H9 (cell line): ENCODE measurements at regions not wholly inside any gene's neighbourhood (a gene's known extent, or its start where the extent isn't known, plus 50 kb on each side); places are given as distances from the start of the nearest gene placed in this dataset.

Experiments
- DNase-seq: peaks from one replicate; pipeline ENCODE4 v3.0.0-alpha.2; 2017
- H2AFZ ChIP-seq: one replicate; pipeline ENCODE4 v1.6.1; 2013; ENCODE audit warnings: mild to moderate bottlenecking, low read length, control low read depth, moderate library complexity
- H2AK5ac ChIP-seq: 2 replicates; pipeline ENCODE4 v1.6.1; 2013; ENCODE audit warnings: low read length, control low read depth, mixed read lengths; ENCODE audit not compliant: insufficient read length
- H2BK120ac ChIP-seq: one replicate; pipeline ENCODE4 v1.6.1; 2013; ENCODE audit warnings: low read depth, mild to moderate bottlenecking, low read length, control low read depth, inconsistent platforms; ENCODE audit not compliant: poor library complexity, severe bottlenecking
- H2BK12ac ChIP-seq: 2 replicates; pipeline ENCODE4 v1.6.1; 2013; ENCODE audit warnings: low read length, control low read depth, mixed read lengths, low read depth; ENCODE audit not compliant: insufficient read length
- H2BK15ac ChIP-seq: 2 replicates; pipeline ENCODE4 v1.6.1; 2013; ENCODE audit warnings: low read depth, low read length, control low read depth
- H2BK20ac ChIP-seq: one replicate; pipeline ENCODE4 v1.6.1; 2013; ENCODE audit warnings: low read depth, mild to moderate bottlenecking, low read length, control low read depth, inconsistent platforms; ENCODE audit not compliant: poor library complexity, severe bottlenecking
- H2BK5ac ChIP-seq: 2 replicates; pipeline ENCODE4 v1.6.1; 2013; ENCODE audit warnings: low read length, control low read depth, mixed read lengths; ENCODE audit not compliant: insufficient read length
- H3K14ac ChIP-seq: 2 replicates; pipeline ENCODE4 v1.6.1; 2013; ENCODE audit warnings: low read length, control low read depth; ENCODE audit not compliant: insufficient read depth
- H3K18ac ChIP-seq: 2 replicates; pipeline ENCODE4 v1.6.1; 2013; ENCODE audit warnings: low read depth, mild to moderate bottlenecking, mixed read lengths, low read length, control low read depth; ENCODE audit not compliant: insufficient read length
- H3K23ac ChIP-seq: 2 replicates; pipeline ENCODE4 v1.6.1; 2013; ENCODE audit warnings: low read length, control low read depth, mixed read lengths, low read depth; ENCODE audit not compliant: insufficient read length
- H3K23me2 ChIP-seq: 2 replicates; pipeline ENCODE4 v1.6.1; 2013; ENCODE audit warnings: low read depth, mild to moderate bottlenecking, mixed read lengths, low read length, control low read depth; ENCODE audit not compliant: insufficient read length, poor library complexity, severe bottlenecking
- H3K27ac ChIP-seq: 2 replicates; pipeline ENCODE4 v1.5.1; 2013; ENCODE audit warnings: low read length, control low read depth, mixed read lengths, low read depth; ENCODE audit not compliant: insufficient read length
- H3K27me3 ChIP-seq: 2 replicates; pipeline ENCODE4 v1.6.1; 2013; ENCODE audit warnings: low read length, control low read depth, inconsistent platforms; ENCODE audit not compliant: insufficient read depth
- H3K4ac ChIP-seq: 2 replicates; pipeline ENCODE4 v1.6.1; 2013; ENCODE audit warnings: low read depth, mild to moderate bottlenecking, control low read depth, inconsistent platforms, low read length, moderate library complexity
- H3K4me1 ChIP-seq: 2 replicates; pipeline ENCODE4 v1.6.1; 2013; ENCODE audit warnings: low read length, control low read depth, inconsistent platforms; ENCODE audit not compliant: insufficient read depth
- H3K4me2 ChIP-seq: 2 replicates; pipeline ENCODE4 v1.6.1; 2013; ENCODE audit warnings: low read length, control low read depth, mixed read lengths; ENCODE audit not compliant: insufficient read length, insufficient read depth
- H3K56ac ChIP-seq: 2 replicates; pipeline ENCODE4 v1.6.1; 2013; ENCODE audit warnings: low read depth, mild to moderate bottlenecking, mixed read lengths, low read length, control low read depth; ENCODE audit not compliant: insufficient read length
- H3K79me1 ChIP-seq: 2 replicates; pipeline ENCODE4 v1.6.1; 2013; ENCODE audit warnings: low read depth, mild to moderate bottlenecking, moderate library complexity, low read length, control low read depth, inconsistent platforms; ENCODE audit not compliant: insufficient read depth, poor library complexity, severe bottlenecking
- H3K79me2 ChIP-seq: 2 replicates; pipeline ENCODE4 v1.6.1; 2013; ENCODE audit warnings: low read length, control low read depth, inconsistent platforms; ENCODE audit not compliant: insufficient read depth
- H3K9ac ChIP-seq: 2 replicates; pipeline ENCODE4 v1.6.1; 2013; ENCODE audit warnings: low read length, control low read depth, mixed read lengths; ENCODE audit not compliant: insufficient read length; ENCODE audit errors: extremely low read depth
- H3K9me3 ChIP-seq: one replicate; pipeline ENCODE4 v1.6.1; 2013; ENCODE audit warnings: low read depth, low read length, inconsistent platforms; ENCODE audit not compliant: control insufficient read depth
- H3T11ph ChIP-seq: one replicate; pipeline ENCODE4 v1.6.1; 2013; ENCODE audit warnings: mild to moderate bottlenecking, low read length, control low read depth, inconsistent platforms
- H4K20me1 ChIP-seq: one replicate; pipeline ENCODE4 v1.6.1; 2013; ENCODE audit not compliant: control insufficient read depth, insufficient read length, insufficient read depth
- H4K5ac ChIP-seq: 2 replicates; pipeline ENCODE4 v1.6.1; 2013; ENCODE audit warnings: low read depth, mild to moderate bottlenecking, mixed read lengths, low read length, control low read depth; ENCODE audit not compliant: insufficient read length
- H4K8ac ChIP-seq: replicated peaks from 2 replicates; pipeline ENCODE4 v1.6.1; 2013; ENCODE audit warnings: low read length, control low read depth, mixed read lengths, low read depth; ENCODE audit not compliant: insufficient read length
- H4K91ac ChIP-seq: 2 replicates; pipeline ENCODE4 v1.6.1; 2013; ENCODE audit warnings: low read depth, mild to moderate bottlenecking, moderate library complexity, mixed read lengths, low read length, control low read depth; ENCODE audit not compliant: insufficient read length
- H3K27ac Mint-ChIP-seq, 3 experiments: 2 replicates in 2 of 3; 3 replicates in 1 of 3; pipeline ENCODE4 v1.8.0; 2020 to 2021; ENCODE audit warnings: mixed read lengths in 3 of 3, mild to moderate bottlenecking in 1 of 3, moderate library complexity in 1 of 3
- H3K27me3 Mint-ChIP-seq: 2 replicates; pipeline ENCODE4 v1.8.0; 2021; ENCODE audit warnings: low read depth, mild to moderate bottlenecking, moderate library complexity, mixed read lengths
- H3K36me3 Mint-ChIP-seq, 3 experiments: 2 replicates in 2 of 3; 3 replicates in 1 of 3; pipeline ENCODE4 v1.8.0; 2020 to 2021; ENCODE audit warnings: low read depth in 3 of 3, mixed read lengths in 3 of 3; ENCODE audit not compliant: insufficient read depth in 1 of 3
- H3K4me1 Mint-ChIP-seq, 2 experiments: 2 replicates each; pipeline ENCODE4 v1.8.0; 2020; ENCODE audit warnings: mixed read lengths in 2 of 2
- H3K4me3 Mint-ChIP-seq, 2 experiments: 2 replicates in 1 of 2; 3 replicates in 1 of 2; pipeline ENCODE4 v1.8.0; 2020 to 2021; ENCODE audit warnings: mild to moderate bottlenecking in 2 of 2, mixed read lengths in 2 of 2, moderate library complexity in 1 of 2
- H3K9me3 Mint-ChIP-seq, 2 experiments: 2 replicates in 1 of 2; 3 replicates in 1 of 2; pipeline ENCODE4 v1.8.0; 2020; ENCODE audit warnings: mild to moderate bottlenecking in 2 of 2, mixed read lengths in 2 of 2, moderate library complexity in 1 of 2
- CTCF ChIP-seq: fragments of 200-600 bp; sonication (generic); conservative IDR thresholded peaks from 3 replicates; pipeline ENCODE4 v1.8.0; 2021; ENCODE audit warnings: antibody characterized with exemption, mild to moderate bottlenecking

- Histone ChIP-seq H4K5ac (no peak overlapping the region), H3K79me1 (no peaks in the 10 kb centered on the region), H3K4ac (no peak overlapping the region), H3K9me3 (no peaks in the 10 kb centered on the region), H3K9ac (no peak overlapping the region), H4K91ac (no peak overlapping the region), H3K14ac (no peak overlapping the region), H3K4me2 (no peak overlapping the region), H3K4me1 (peaks cover 3% of the 10 kb centered on the region; the same call in 1 of the 2 replicates), H2AK5ac (no peak overlapping the region), H2AFZ (no peak overlapping the region), H2BK5ac (no peak overlapping the region), H2BK12ac (no peak overlapping the region), H3K56ac (no peak overlapping the region), H3K27ac (no peak overlapping the region), H3K79me2 (no peaks in the 10 kb centered on the region), H4K8ac (no peak overlapping the region), H3K23me2 (no peaks in the 10 kb centered on the region), H2BK15ac (no peak overlapping the region), H2BK20ac (no peak overlapping the region), H2BK120ac (no peak overlapping the region), H4K20me1 (no peaks in the 10 kb centered on the region), H3K27me3 (no peaks in the 10 kb centered on the region), H3K18ac (no peak overlapping the region), H3T11ph (no peak overlapping the region), H3K23ac (no peak overlapping the region)
- no peaks in the 10 kb centered on the region for H3K36me3 Mint-ChIP-seq
- no peaks in the 10 kb centered on the region for H3K27me3 Mint-ChIP-seq
- no peak for TF ChIP-seq CTCF
- no peak for DNase-seq
- H3K27ac Mint-ChIP-seq = no peak overlapping the region
- no peak overlapping the region for H3K4me3 Mint-ChIP-seq
- peaks cover 11 to 12% of the 10 kb centered on the region in 2 experiments for H3K4me1 Mint-ChIP-seq
- H3K9me3 Mint-ChIP-seq = no peaks in the 10 kb centered on the region
These were observed 244.7 kb upstream of the SLC30A5 start for GRCh38 chr5:68849103-68849502.
